Muscle of arm (tissue), 1 donor: ENCODE measurements at regions not wholly inside any gene's neighbourhood (a gene's known extent, or its start where the extent isn't known, plus 50 kb on each side); places are given as distances from the start of the nearest gene placed in this dataset.
"Not testable (repeated sequence)": the region's sequence is repeated elsewhere in the genome, so short reads cannot be mapped to it uniquely, and the experiment has no call there.

Experiments
- DNase-seq: peaks from one replicate; pipeline ENCODE4 v3.0.0-alpha.2; 2013

- DNase-seq: peak; percentile 59
Measured at GRCh38 chr6:26956601-26957184, 290.8 kb upstream of the PRSS16 start.

DNA sequence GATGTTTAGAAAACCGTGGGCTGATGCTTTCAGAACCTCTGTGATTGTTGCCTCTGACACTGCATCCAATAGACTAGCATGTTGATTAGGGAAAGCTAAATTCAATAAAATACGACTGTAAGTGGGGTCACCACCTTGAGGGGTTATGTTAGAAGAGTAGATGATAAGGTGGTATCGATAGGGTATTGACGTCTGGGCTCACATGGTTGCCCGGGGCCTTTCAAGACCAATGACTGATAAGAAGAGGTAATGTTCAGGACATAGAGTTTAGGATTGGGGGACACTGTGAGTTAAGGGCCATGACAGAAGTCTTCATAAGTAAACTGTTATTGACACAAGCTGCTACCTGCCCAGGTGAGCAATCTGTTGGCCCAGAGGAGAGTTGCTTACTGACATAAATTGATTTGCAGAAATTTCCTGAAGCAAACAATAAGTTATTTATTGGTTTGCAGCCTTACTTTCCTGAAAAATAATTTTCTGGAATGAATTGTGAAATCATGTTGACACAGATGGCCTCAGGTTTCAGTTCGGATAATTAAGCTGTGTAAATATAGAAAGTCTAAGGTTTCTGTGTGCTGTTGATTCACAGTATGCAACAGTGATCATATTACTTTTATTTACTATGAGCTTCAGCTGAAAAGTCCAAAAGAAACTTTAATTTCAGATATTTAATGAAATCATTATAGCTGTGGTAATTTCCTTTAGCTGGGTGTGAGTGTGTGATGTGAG is 289.9 kb upstream of the PRSS16 start:
- DNase-seq: not testable (repeated sequence)

DNA sequence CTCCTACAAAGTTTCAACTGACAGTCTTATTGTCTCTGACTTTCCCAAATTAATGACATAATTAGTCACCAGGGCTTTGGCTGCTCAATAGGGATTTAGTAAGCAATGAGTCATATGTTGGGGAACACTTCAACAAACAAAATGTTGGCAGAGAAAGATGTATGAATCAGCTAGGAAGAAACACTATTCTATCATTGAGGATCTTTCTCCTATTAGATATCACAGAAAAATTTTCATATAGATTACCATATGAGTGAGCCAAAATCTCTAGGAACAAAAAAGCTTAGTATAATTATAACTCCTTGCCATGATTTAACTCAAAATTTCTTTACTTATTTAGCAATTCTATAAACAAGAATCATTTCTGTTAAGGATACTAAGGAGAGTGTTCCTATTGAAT is 286.3 kb upstream of the PRSS16 start:
- DNase-seq: not testable (repeated sequence)

- DNase-seq: no peak
Measured at GRCh38 chr6:27002447-27002846, 245.1 kb upstream of the PRSS16 start.

DNA sequence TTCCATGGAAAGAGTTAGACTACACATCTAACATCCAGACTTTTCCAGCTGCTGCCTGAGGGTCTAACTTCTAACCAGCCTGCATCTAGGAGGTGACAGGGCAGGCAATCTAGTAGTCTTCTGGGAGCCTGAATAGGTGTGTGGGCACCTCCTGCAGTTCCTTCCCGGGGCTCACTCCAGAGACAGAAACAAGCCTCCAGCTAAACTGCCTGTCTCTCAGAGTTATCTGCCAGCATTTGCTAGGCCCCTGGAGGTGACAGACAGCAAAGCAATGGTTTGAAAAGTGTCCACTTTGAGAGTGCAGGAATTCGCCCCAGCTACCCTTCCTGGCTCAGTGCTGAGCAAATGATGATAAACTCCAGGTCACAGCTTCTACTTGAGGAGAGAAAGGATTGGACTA is 240.5 kb upstream of the PRSS16 start:
- no peak for DNase-seq

GRCh38 chr6:27008613-27009012 is 238.9 kb upstream of the PRSS16 start:
- DNase-seq: not testable (repeated sequence)

DNA sequence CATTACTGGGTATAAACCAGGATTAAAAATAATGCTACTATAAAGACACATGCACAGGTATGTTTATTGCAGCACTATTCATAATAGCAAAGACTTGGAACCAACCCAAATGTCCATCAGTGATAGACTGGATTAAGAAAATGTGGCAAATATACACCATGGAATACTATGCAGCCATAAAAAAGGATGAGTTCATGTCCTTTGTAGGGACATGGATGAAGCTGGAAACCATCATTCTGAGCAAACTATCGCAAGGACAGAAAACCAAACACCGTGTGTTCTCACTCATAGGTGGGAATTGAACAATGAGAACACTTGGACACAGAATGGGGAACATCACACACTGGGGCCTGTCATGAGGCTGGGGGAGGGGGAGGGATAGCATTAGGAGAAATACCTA is 233.4 kb upstream of the PRSS16 start:
- DNase-seq: not testable (repeated sequence)

DNA sequence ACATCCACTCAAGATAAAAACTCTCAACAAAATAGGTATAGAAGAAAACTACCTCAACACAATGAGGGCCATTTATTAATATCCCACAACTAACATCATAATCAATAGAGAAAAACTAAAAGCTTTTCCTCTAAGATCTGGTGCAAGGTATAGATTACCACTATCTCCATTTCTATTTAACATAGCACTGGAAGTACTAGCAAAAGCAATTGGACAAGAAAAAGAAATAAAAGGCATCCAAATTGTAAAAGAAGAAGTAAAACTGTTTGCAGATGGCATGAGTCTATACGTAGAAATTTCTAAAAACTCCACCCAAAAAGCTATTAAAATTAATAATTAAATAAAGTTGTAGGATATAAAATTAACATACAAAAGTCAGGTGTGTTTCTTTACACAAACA is 230.8 kb upstream of the PRSS16 start:
- DNase-seq: no peak

GRCh38 chr6:27018401-27018800 is 229.1 kb upstream of the PRSS16 start:
- not testable (repeated sequence) for DNase-seq

- peak; percentile 91 for DNase-seq
Measured at GRCh38 chr6:27019651-27020552, 227.6 kb upstream of the PRSS16 start.

- no peak for DNase-seq
Measured at GRCh38 chr6:27020553-27020880, 227.0 kb upstream of the PRSS16 start.

- DNase-seq: no peak
Measured at GRCh38 chr6:27023664-27024063, 223.8 kb upstream of the PRSS16 start.

DNA sequence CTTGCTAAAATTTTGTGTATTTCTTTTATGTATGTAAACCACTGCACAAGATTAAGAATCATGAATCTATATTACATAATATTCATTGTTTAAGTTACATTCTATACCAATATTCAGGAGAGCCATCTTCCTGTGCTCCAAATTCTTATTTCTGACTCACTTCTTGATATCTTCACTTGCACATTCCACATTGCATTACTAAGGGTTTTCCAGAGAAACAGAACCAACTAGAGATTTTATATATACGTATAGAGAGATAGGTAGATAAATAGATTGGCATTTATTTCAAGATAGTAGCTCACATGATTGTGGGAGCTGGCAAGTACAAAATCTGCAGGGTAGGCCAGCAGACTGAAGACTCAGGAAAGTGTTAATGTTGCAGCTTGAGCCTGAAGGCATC is 222.2 kb upstream of the PRSS16 start:
- DNase-seq: no peak

DNA sequence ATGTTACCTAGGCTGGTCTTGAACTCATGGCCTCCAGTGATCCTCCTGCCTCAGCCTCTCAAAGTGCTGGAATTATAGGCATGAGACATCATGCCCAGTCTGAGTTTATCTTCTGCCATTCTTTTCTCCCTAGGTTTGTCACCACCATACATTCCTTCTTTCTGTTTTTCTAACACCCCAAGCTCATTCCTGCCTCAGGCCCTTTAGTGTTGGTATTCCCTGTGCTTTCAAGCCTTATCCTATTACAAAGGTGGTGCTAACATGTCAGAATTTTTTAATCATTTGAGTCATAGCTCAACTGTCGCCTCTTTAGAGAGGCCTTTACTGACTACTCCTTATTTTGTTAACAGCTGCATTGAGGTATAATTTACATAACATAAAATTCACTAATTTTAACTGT is 221.1 kb upstream of the PRSS16 start:
- no peak for DNase-seq

DNA sequence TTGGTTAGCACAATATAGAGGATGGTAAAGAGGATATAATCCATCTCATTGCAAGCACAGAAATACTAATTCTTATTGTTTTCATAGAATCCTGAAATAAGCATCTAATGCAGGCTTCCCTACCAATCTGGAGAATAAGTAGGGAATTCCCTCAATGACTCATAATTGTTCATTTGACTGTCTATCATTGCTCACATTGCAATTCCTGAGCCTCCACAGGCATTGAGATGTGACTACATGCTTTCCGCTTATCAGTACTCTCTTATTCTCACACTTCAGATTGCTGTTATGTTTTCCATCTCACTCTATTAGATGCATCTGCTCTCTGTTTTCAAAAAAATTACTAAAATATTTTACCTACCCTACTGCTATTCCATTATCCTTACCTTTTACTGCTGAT is 216.2 kb upstream of the PRSS16 start:
- no peak for DNase-seq

GRCh38 chr6:27038498-27038897 is 209.0 kb upstream of the PRSS16 start:
- DNase-seq: no peak

GRCh38 chr6:27040244-27041042 is 207.1 kb upstream of the PRSS16 start:
- no peak for DNase-seq

GRCh38 chr6:27043244-27043643 is 204.3 kb upstream of the PRSS16 start:
- DNase-seq: no peak

- not testable (repeated sequence) for DNase-seq
Measured at GRCh38 chr6:27045131-27045530, 202.4 kb upstream of the PRSS16 start.

DNA sequence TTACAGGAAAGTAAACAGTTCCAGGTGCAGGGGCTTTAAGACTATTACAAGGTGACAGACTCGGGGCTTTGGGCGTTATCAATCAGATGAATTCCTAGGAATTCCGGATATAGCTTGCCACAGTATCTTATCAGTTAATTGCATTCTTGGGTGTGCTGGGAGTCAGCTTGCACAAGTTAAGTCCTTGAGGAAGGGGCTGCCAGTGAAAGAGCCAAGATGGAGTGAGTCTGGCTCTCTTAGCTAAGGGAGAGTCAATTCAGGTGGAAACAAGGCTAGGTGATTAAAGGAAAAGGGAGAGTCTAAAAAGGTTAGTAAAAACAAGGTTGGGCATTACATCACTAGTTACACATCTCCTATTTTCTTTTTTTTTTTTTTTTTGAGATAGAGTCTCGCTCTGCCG is 199.8 kb upstream of the PRSS16 start:
- DNase-seq: not testable (repeated sequence)

GRCh38 chr6:27049863-27050781 is 197.4 kb upstream of the PRSS16 start:
- no peak for DNase-seq
